Caco-2 (cell line): ENCODE measurements at regions not wholly inside any gene's neighbourhood (a gene's known extent, or its start where the extent isn't known, plus 50 kb on each side); places are given as distances from the start of the nearest gene placed in this dataset.

Experiments
- BruUV-seq: library from RNA; stranded (reverse); fragments of 400-500 nt; replicated peaks from 2 replicates; lab custom pipeline; 2021; lab: Mats Ljungman, UMichigan
- CTCF ChIA-PET: fragments of 300-600 bp; sonication (Branson Sonifier 250); formaldehyde crosslinking; loops from one replicate; lab custom pipeline; 2022; ENCODE audit warnings: antibody characterized with exemption; lab: Charles Lee
- POLR2A ChIA-PET: fragments of 300-600 bp; sonication (Branson Sonifier 250); formaldehyde crosslinking; loops from one replicate; lab custom pipeline; 2022; ENCODE audit warnings: antibody characterized with exemption; lab: Charles Lee
- DNase-seq, 2 experiments: peaks; one replicate each; pipeline versions ENCODE4 v3.0.0 to v3.0.0-alpha.2; 2020 to 2022
- H3K27me3 ChIP-seq: replicated peaks from 2 replicates; pipeline ENCODE4 v1.6.0; 2011; ENCODE audit warnings: low read length; ENCODE audit not compliant: control insufficient read depth, insufficient read depth
- H3K36me3 ChIP-seq: 2 replicates; pipeline ENCODE4 v1.5.1; 2011; ENCODE audit warnings: low read length; ENCODE audit not compliant: control insufficient read depth, insufficient read depth
- H3K4me1 ChIP-seq: fragments of 250-450 bp; sonication (Bioruptor Pico); 2 replicates; pipeline ENCODE4 v1.5.1; 2020; ENCODE audit warnings: mild to moderate bottlenecking
- H3K4me3 ChIP-seq: 2 replicates; pipeline ENCODE4 v1.5.1; 2011; ENCODE audit warnings: low read depth, mild to moderate bottlenecking, control low read depth, low read length
- H3K9me3 ChIP-seq: fragments of 250-450 bp; sonication (Bioruptor Pico); 2 replicates; pipeline ENCODE4 v1.5.1; 2020; ENCODE audit warnings: mild to moderate bottlenecking, moderate library complexity
- H3K27ac Mint-ChIP-seq: one replicate; pipeline ENCODE4 v1.8.0; 2022; ENCODE audit warnings: mixed read lengths; ENCODE audit not compliant: unreplicated experiment
- H3K27me3 Mint-ChIP-seq: one replicate; pipeline ENCODE4 v1.8.0; 2022; ENCODE audit warnings: mixed read lengths; ENCODE audit not compliant: insufficient read depth, unreplicated experiment
- H3K36me3 Mint-ChIP-seq: one replicate; pipeline ENCODE4 v1.8.0; 2022; ENCODE audit warnings: mild to moderate bottlenecking, mixed read lengths; ENCODE audit not compliant: insufficient read depth, unreplicated experiment
- H3K4me1 Mint-ChIP-seq: one replicate; pipeline ENCODE4 v1.8.0; 2022; ENCODE audit warnings: low read depth, mixed read lengths; ENCODE audit not compliant: unreplicated experiment
- H3K4me3 Mint-ChIP-seq: one replicate; pipeline ENCODE4 v1.8.0; 2022; ENCODE audit warnings: mild to moderate bottlenecking, moderate library complexity, mixed read lengths; ENCODE audit not compliant: unreplicated experiment
- H3K9me3 Mint-ChIP-seq: one replicate; pipeline ENCODE4 v1.8.0; 2022; ENCODE audit warnings: mixed read lengths; ENCODE audit not compliant: unreplicated experiment
- CTCF ChIP-seq, 2 experiments: fragments of 200-600 bp in 1 of 2; IDR thresholded peaks; 1 replicate in 1 of 2; 2 replicates in 1 of 2; pipeline versions ENCODE4 v1.5.1 to v1.8.0; 2011 to 2022; ENCODE audit warnings: antibody characterized with exemption in 1 of 2, control low read depth in 1 of 2, inconsistent platforms in 1 of 2, low read depth in 1 of 2, low read length in 1 of 2, mild to moderate bottlenecking in 1 of 2, moderate library complexity in 1 of 2; ENCODE audit not compliant: insufficient read depth in 1 of 2, severe bottlenecking in 1 of 2, unreplicated experiment in 1 of 2
- intact Hi-C: fragments of 100-400 bp; cut with micrococcal nuclease; formaldehyde crosslinking; loops from one replicate; pipeline ENCODE4 v1.10.0; 2022; ENCODE audit not compliant: unreplicated experiment

GRCh38 chr7:41164440-41164839 is 538.5 kb downstream of the INHBA start:
- H3K27me3 ChIP-seq = no peaks in the 10 kb centered on the region
- intact Hi-C loops = no loop called here
- Mint-ChIP-seq H3K36me3 (no peaks in the 10 kb centered on the region), H3K27ac (no peak overlapping the region), H3K9me3 (peaks cover 2% of the 10 kb centered on the region), H3K4me3 (no peak overlapping the region), H3K27me3 (no peaks in the 10 kb centered on the region), H3K4me1 (no peaks in the 10 kb centered on the region)
- no peak overlapping the region for H3K4me3 ChIP-seq
- no peak for TF ChIP-seq CTCF (IDR thresholded peaks at IDR 0.05; ENCODE audit: insufficient read depth in 1 of 2, low read depth in 1 of 2, low read length in 1 of 2, severe bottlenecking in 1 of 2, unreplicated experiment in 1 of 2)
- ChIA-PET POLR2A (no interaction called here), CTCF (no interaction called here)
- no TSS peak for BruUV-seq
- no peaks in the 10 kb centered on the region for H3K4me1 ChIP-seq
- DNase-seq = no peak
- no peaks in the 10 kb centered on the region; the same call in 1 of the 2 replicates for H3K36me3 ChIP-seq
- peaks cover 7% of the 10 kb centered on the region for H3K9me3 ChIP-seq

GRCh38 chr7:41163991-41164390 is 538.9 kb downstream of the INHBA start:
- Mint-ChIP-seq H3K36me3 (no peaks in the 10 kb centered on the region), H3K27ac (no peak overlapping the region), H3K4me1 (no peaks in the 10 kb centered on the region), H3K4me3 (no peak overlapping the region), H3K27me3 (no peaks in the 10 kb centered on the region), H3K9me3 (no peaks in the 10 kb centered on the region)
- Histone ChIP-seq H3K36me3 (no peaks in the 10 kb centered on the region; the same call in 1 of the 2 replicates), H3K4me3 (no peak overlapping the region), H3K27me3 (no peaks in the 10 kb centered on the region), H3K4me1 (no peaks in the 10 kb centered on the region), H3K9me3 (peaks cover 9% of the 10 kb centered on the region)
- DNase-seq = no peak
- intact Hi-C loops = no loop called here
- ChIA-PET CTCF (no interaction called here), POLR2A (no interaction called here)
- BruUV-seq = no TSS peak
- no peak for TF ChIP-seq CTCF (IDR thresholded peaks at IDR 0.05; ENCODE audit: insufficient read depth in 1 of 2, low read depth in 1 of 2, low read length in 1 of 2, severe bottlenecking in 1 of 2, unreplicated experiment in 1 of 2)

GRCh38 chr7:41162612-41163011 is 540.3 kb downstream of the INHBA start:
- Mint-ChIP-seq H3K9me3 (peaks cover 10% of the 10 kb centered on the region), H3K4me1 (no peaks in the 10 kb centered on the region), H3K36me3 (no peaks in the 10 kb centered on the region), H3K27ac (no peak overlapping the region), H3K27me3 (no peaks in the 10 kb centered on the region), H3K4me3 (no peak overlapping the region)
- DNase-seq = no peak
- TF ChIP-seq CTCF (IDR thresholded peaks at IDR 0.05; ENCODE audit: insufficient read depth in 1 of 2, low read depth in 1 of 2, low read length in 1 of 2, severe bottlenecking in 1 of 2, unreplicated experiment in 1 of 2) = no peak
- ChIA-PET CTCF (no interaction called here), POLR2A (no interaction called here)
- Histone ChIP-seq H3K27me3 (no peaks in the 10 kb centered on the region), H3K4me3 (no peak overlapping the region), H3K4me1 (no peaks in the 10 kb centered on the region), H3K9me3 (peaks cover 11% of the 10 kb centered on the region), H3K36me3 (no peaks in the 10 kb centered on the region; the same call in 1 of the 2 replicates)
- intact Hi-C loops = no loop called here
- no TSS peak for BruUV-seq
